H9 (cell line): ENCODE measurements at regions not wholly inside any gene's neighbourhood (a gene's known extent, or its start where the extent isn't known, plus 50 kb on each side); places are given as distances from the start of the nearest gene placed in this dataset.

Experiments used
- DNase-seq: peaks from one replicate; pipeline ENCODE4 v3.0.0-alpha.2; 2017
- H2AFZ ChIP-seq: one replicate; pipeline ENCODE4 v1.6.1; 2013; ENCODE audit warnings: mild to moderate bottlenecking, low read length, control low read depth, moderate library complexity
- H2AK5ac ChIP-seq: 2 replicates; pipeline ENCODE4 v1.6.1; 2013; ENCODE audit warnings: low read length, control low read depth, mixed read lengths; ENCODE audit not compliant: insufficient read length
- H2BK120ac ChIP-seq: one replicate; pipeline ENCODE4 v1.6.1; 2013; ENCODE audit warnings: low read depth, mild to moderate bottlenecking, low read length, control low read depth, inconsistent platforms; ENCODE audit not compliant: poor library complexity, severe bottlenecking
- H2BK12ac ChIP-seq: 2 replicates; pipeline ENCODE4 v1.6.1; 2013; ENCODE audit warnings: low read length, control low read depth, mixed read lengths, low read depth; ENCODE audit not compliant: insufficient read length
- H2BK15ac ChIP-seq: 2 replicates; pipeline ENCODE4 v1.6.1; 2013; ENCODE audit warnings: low read depth, low read length, control low read depth
- H2BK20ac ChIP-seq: one replicate; pipeline ENCODE4 v1.6.1; 2013; ENCODE audit warnings: low read depth, mild to moderate bottlenecking, low read length, control low read depth, inconsistent platforms; ENCODE audit not compliant: poor library complexity, severe bottlenecking
- H2BK5ac ChIP-seq: 2 replicates; pipeline ENCODE4 v1.6.1; 2013; ENCODE audit warnings: low read length, control low read depth, mixed read lengths; ENCODE audit not compliant: insufficient read length
- H3K14ac ChIP-seq: 2 replicates; pipeline ENCODE4 v1.6.1; 2013; ENCODE audit warnings: low read length, control low read depth; ENCODE audit not compliant: insufficient read depth
- H3K18ac ChIP-seq: 2 replicates; pipeline ENCODE4 v1.6.1; 2013; ENCODE audit warnings: low read depth, mild to moderate bottlenecking, mixed read lengths, low read length, control low read depth; ENCODE audit not compliant: insufficient read length
- H3K23ac ChIP-seq: 2 replicates; pipeline ENCODE4 v1.6.1; 2013; ENCODE audit warnings: low read length, control low read depth, mixed read lengths, low read depth; ENCODE audit not compliant: insufficient read length
- H3K23me2 ChIP-seq: 2 replicates; pipeline ENCODE4 v1.6.1; 2013; ENCODE audit warnings: low read depth, mild to moderate bottlenecking, mixed read lengths, low read length, control low read depth; ENCODE audit not compliant: insufficient read length, poor library complexity, severe bottlenecking
- H3K27ac ChIP-seq: 2 replicates; pipeline ENCODE4 v1.5.1; 2013; ENCODE audit warnings: low read length, control low read depth, mixed read lengths, low read depth; ENCODE audit not compliant: insufficient read length
- H3K27me3 ChIP-seq: 2 replicates; pipeline ENCODE4 v1.6.1; 2013; ENCODE audit warnings: low read length, control low read depth, inconsistent platforms; ENCODE audit not compliant: insufficient read depth
- H3K4ac ChIP-seq: 2 replicates; pipeline ENCODE4 v1.6.1; 2013; ENCODE audit warnings: low read depth, mild to moderate bottlenecking, control low read depth, inconsistent platforms, low read length, moderate library complexity
- H3K4me1 ChIP-seq: 2 replicates; pipeline ENCODE4 v1.6.1; 2013; ENCODE audit warnings: low read length, control low read depth, inconsistent platforms; ENCODE audit not compliant: insufficient read depth
- H3K4me2 ChIP-seq: 2 replicates; pipeline ENCODE4 v1.6.1; 2013; ENCODE audit warnings: low read length, control low read depth, mixed read lengths; ENCODE audit not compliant: insufficient read length, insufficient read depth
- H3K56ac ChIP-seq: 2 replicates; pipeline ENCODE4 v1.6.1; 2013; ENCODE audit warnings: low read depth, mild to moderate bottlenecking, mixed read lengths, low read length, control low read depth; ENCODE audit not compliant: insufficient read length
- H3K79me1 ChIP-seq: 2 replicates; pipeline ENCODE4 v1.6.1; 2013; ENCODE audit warnings: low read depth, mild to moderate bottlenecking, moderate library complexity, low read length, control low read depth, inconsistent platforms; ENCODE audit not compliant: insufficient read depth, poor library complexity, severe bottlenecking
- H3K79me2 ChIP-seq: 2 replicates; pipeline ENCODE4 v1.6.1; 2013; ENCODE audit warnings: low read length, control low read depth, inconsistent platforms; ENCODE audit not compliant: insufficient read depth
- H3K9ac ChIP-seq: 2 replicates; pipeline ENCODE4 v1.6.1; 2013; ENCODE audit warnings: low read length, control low read depth, mixed read lengths; ENCODE audit not compliant: insufficient read length; ENCODE audit errors: extremely low read depth
- H3K9me3 ChIP-seq: one replicate; pipeline ENCODE4 v1.6.1; 2013; ENCODE audit warnings: low read depth, low read length, inconsistent platforms; ENCODE audit not compliant: control insufficient read depth
- H3T11ph ChIP-seq: one replicate; pipeline ENCODE4 v1.6.1; 2013; ENCODE audit warnings: mild to moderate bottlenecking, low read length, control low read depth, inconsistent platforms
- H4K20me1 ChIP-seq: one replicate; pipeline ENCODE4 v1.6.1; 2013; ENCODE audit not compliant: control insufficient read depth, insufficient read length, insufficient read depth
- H4K5ac ChIP-seq: 2 replicates; pipeline ENCODE4 v1.6.1; 2013; ENCODE audit warnings: low read depth, mild to moderate bottlenecking, mixed read lengths, low read length, control low read depth; ENCODE audit not compliant: insufficient read length
- H4K8ac ChIP-seq: replicated peaks from 2 replicates; pipeline ENCODE4 v1.6.1; 2013; ENCODE audit warnings: low read length, control low read depth, mixed read lengths, low read depth; ENCODE audit not compliant: insufficient read length
- H4K91ac ChIP-seq: 2 replicates; pipeline ENCODE4 v1.6.1; 2013; ENCODE audit warnings: low read depth, mild to moderate bottlenecking, moderate library complexity, mixed read lengths, low read length, control low read depth; ENCODE audit not compliant: insufficient read length
- H3K27ac Mint-ChIP-seq, 3 experiments: 2 replicates in 2 of 3; 3 replicates in 1 of 3; pipeline ENCODE4 v1.8.0; 2020 to 2021; ENCODE audit warnings: mixed read lengths in 3 of 3, mild to moderate bottlenecking in 1 of 3, moderate library complexity in 1 of 3
- H3K27me3 Mint-ChIP-seq: 2 replicates; pipeline ENCODE4 v1.8.0; 2021; ENCODE audit warnings: low read depth, mild to moderate bottlenecking, moderate library complexity, mixed read lengths
- H3K36me3 Mint-ChIP-seq, 3 experiments: 2 replicates in 2 of 3; 3 replicates in 1 of 3; pipeline ENCODE4 v1.8.0; 2020 to 2021; ENCODE audit warnings: low read depth in 3 of 3, mixed read lengths in 3 of 3; ENCODE audit not compliant: insufficient read depth in 1 of 3
- H3K4me1 Mint-ChIP-seq, 2 experiments: 2 replicates each; pipeline ENCODE4 v1.8.0; 2020; ENCODE audit warnings: mixed read lengths in 2 of 2
- H3K4me3 Mint-ChIP-seq, 2 experiments: 2 replicates in 1 of 2; 3 replicates in 1 of 2; pipeline ENCODE4 v1.8.0; 2020 to 2021; ENCODE audit warnings: mild to moderate bottlenecking in 2 of 2, mixed read lengths in 2 of 2, moderate library complexity in 1 of 2
- H3K9me3 Mint-ChIP-seq, 2 experiments: 2 replicates in 1 of 2; 3 replicates in 1 of 2; pipeline ENCODE4 v1.8.0; 2020; ENCODE audit warnings: mild to moderate bottlenecking in 2 of 2, mixed read lengths in 2 of 2, moderate library complexity in 1 of 2
- WGBS: extraction: QIAGEN DNeasy Blood & Tissue Kit; methylation state at CpG from one replicate; pipeline ENCODE4 v1.1.7; 2013; ENCODE audit warnings: missing lambda C conversion rate, low lambda C conversion rate, mixed read lengths; ENCODE audit not compliant: insufficient read length; ENCODE audit errors: extremely low coverage; 5-methylcytosine and 5-hydroxymethylcytosine counted together
- TF ChIP-seq, protein P1 (sequence below): fragments of 200-600 bp; sonication (generic); conservative IDR thresholded peaks from 3 replicates; pipeline ENCODE4 v1.8.0; 2021; ENCODE audit warnings: antibody characterized with exemption, mild to moderate bottlenecking

DNA sequence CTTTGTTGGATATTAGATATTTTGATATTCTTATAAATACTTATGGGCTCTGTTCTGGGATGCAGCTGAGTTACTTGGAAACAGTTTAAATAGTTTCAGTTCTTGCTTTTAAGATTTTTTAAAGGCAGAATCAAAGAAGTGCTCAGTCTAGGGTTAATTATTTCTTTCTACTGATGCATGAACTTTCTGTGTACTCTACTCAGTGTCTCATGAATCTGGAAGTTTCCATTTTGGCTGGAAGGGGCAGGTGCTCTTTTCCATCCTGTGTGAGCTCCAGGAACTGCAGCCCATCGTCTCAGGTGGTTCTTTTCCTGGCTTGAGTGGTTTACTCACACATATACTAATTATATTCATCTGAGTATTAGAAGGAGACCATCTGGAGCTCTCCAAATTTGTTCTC is 61.1 kb upstream of the CPHXL start:
- H3K4me2 ChIP-seq: no peak overlapping the region
- H2AFZ ChIP-seq: no peak overlapping the region

More for the DNA sequence above, 61.1 kb upstream of the CPHXL start:
- Histone ChIP-seq H2BK120ac (no peak overlapping the region), H3K4me1 (no peaks in the 10 kb centered on the region), H3K14ac (no peak overlapping the region), H2BK5ac (no peak overlapping the region), H4K5ac (no peak overlapping the region), H3K56ac (no peak overlapping the region), H3K9me3 (no peaks in the 10 kb centered on the region), H3K4ac (no peak overlapping the region), H4K20me1 (no peaks in the 10 kb centered on the region), H4K8ac (no peak overlapping the region), H3K27ac (no peak overlapping the region), H3K79me1 (no peaks in the 10 kb centered on the region), H3K79me2 (no peaks in the 10 kb centered on the region), H3T11ph (no peak overlapping the region), H2BK15ac (no peak overlapping the region), H3K27me3 (no peaks in the 10 kb centered on the region), H2BK12ac (no peak overlapping the region), H3K9ac (no peak overlapping the region), H4K91ac (no peak overlapping the region), H3K23ac (no peak overlapping the region), H3K23me2 (no peaks in the 10 kb centered on the region), H3K18ac (no peak overlapping the region), H2BK20ac (no peak overlapping the region), H2AK5ac (no peak overlapping the region)
- Mint-ChIP-seq H3K4me3 (no peak overlapping the region), H3K4me1 (no peaks in the 10 kb centered on the region), H3K9me3 (no peaks in the 10 kb centered on the region), H3K27me3 (peaks cover 41% of the 10 kb centered on the region), H3K36me3 (no peaks in the 10 kb centered on the region), H3K27ac (no peak overlapping the region)
- DNase-seq: no peak
- WGBS: no CpG with 5 or more reads among the region's 1 CpG
- TF ChIP-seq, protein P1, sequence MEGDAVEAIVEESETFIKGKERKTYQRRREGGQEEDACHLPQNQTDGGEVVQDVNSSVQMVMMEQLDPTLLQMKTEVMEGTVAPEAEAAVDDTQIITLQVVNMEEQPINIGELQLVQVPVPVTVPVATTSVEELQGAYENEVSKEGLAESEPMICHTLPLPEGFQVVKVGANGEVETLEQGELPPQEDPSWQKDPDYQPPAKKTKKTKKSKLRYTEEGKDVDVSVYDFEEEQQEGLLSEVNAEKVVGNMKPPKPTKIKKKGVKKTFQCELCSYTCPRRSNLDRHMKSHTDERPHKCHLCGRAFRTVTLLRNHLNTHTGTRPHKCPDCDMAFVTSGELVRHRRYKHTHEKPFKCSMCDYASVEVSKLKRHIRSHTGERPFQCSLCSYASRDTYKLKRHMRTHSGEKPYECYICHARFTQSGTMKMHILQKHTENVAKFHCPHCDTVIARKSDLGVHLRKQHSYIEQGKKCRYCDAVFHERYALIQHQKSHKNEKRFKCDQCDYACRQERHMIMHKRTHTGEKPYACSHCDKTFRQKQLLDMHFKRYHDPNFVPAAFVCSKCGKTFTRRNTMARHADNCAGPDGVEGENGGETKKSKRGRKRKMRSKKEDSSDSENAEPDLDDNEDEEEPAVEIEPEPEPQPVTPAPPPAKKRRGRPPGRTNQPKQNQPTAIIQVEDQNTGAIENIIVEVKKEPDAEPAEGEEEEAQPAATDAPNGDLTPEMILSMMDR: no peak
